ENCODE measurements at regions not wholly inside any gene's neighbourhood (a gene's known extent, or its start where the extent isn't known, plus 50 kb on each side); places are given as distances from the start of the nearest gene placed in this dataset.

DNA sequence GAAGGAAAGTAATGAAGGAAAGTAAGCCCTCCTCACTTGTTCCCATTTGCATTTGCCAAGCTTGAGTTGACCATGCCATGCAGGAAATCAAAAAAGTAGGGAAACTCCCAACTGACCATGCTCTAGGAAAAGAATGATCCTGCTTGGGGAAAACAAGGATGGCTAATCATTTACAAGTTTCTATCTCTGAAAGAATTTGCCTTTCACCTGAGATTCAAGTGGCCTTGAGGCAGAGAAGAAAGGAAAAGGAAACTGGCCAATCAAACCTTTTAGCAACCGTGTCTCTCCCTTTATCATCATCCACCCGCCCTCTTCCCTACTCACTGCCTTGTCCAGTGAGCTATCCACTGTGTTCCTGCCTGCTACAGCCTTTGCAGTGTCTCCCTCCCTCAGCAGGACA, 757.2 kb upstream of the SOX9 start:
- TF ChIP-seq, protein P1, sequence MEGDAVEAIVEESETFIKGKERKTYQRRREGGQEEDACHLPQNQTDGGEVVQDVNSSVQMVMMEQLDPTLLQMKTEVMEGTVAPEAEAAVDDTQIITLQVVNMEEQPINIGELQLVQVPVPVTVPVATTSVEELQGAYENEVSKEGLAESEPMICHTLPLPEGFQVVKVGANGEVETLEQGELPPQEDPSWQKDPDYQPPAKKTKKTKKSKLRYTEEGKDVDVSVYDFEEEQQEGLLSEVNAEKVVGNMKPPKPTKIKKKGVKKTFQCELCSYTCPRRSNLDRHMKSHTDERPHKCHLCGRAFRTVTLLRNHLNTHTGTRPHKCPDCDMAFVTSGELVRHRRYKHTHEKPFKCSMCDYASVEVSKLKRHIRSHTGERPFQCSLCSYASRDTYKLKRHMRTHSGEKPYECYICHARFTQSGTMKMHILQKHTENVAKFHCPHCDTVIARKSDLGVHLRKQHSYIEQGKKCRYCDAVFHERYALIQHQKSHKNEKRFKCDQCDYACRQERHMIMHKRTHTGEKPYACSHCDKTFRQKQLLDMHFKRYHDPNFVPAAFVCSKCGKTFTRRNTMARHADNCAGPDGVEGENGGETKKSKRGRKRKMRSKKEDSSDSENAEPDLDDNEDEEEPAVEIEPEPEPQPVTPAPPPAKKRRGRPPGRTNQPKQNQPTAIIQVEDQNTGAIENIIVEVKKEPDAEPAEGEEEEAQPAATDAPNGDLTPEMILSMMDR (optimal IDR thresholded peaks at IDR 0.05 in 1 of 3, IDR thresholded peaks at IDR 0.05 in 1 of 3, conservative IDR thresholded peaks at IDR 0.05 in 1 of 3; ENCODE audit: extremely low read depth in 1 of 3, insufficient read depth in 2 of 3, low read length in 3 of 3) = no peak
- TF ChIP-seq EZH2 (IDR thresholded peaks at IDR 0.05; ENCODE audit: low read length) = no peak
- DNase-seq (ENCODE audit: low read depth, low spot score) = no peak
- no peak for FAIRE-seq
- Histone ChIP-seq H3K9me1 (ENCODE audit: control insufficient read depth, extremely low read depth, insufficient read depth, low read length) (no peaks in the 10 kb centered on the region), H3K4me2 (ENCODE audit: control insufficient read depth, extremely low read depth, insufficient read depth, low read depth, low read length) (no peak overlapping the region), H4K20me1 (ENCODE audit: control insufficient read depth, extremely low read depth, insufficient read depth, low read length) (no peaks in the 10 kb centered on the region), H2AFZ (ENCODE audit: control insufficient read depth, low read length) (no peak overlapping the region), H3K4me3 (ENCODE audit: control insufficient read depth in 2 of 3, extremely low read depth in 1 of 3, insufficient read depth in 2 of 3, low read depth in 1 of 3, low read length in 3 of 3) (no peak overlapping the region), H3K9me3 (ENCODE audit: control insufficient read depth, low read depth, low read length) (no peaks in the 10 kb centered on the region), H3K79me2 (ENCODE audit: control insufficient read depth, insufficient read depth, low read length) (no peaks in the 10 kb centered on the region), H3K36me3 (ENCODE audit: control insufficient read depth in 2 of 2, extremely low read depth in 1 of 2, insufficient read depth in 2 of 2, low read length in 2 of 2) (no peaks in the 10 kb centered on the region), H3K9ac (ENCODE audit: control insufficient read depth, extremely low read depth, insufficient read depth, low read length) (no peak overlapping the region), H3K27ac (ENCODE audit: control insufficient read depth, insufficient read depth, low read length) (no peak overlapping the region), H3K4me1 (ENCODE audit: control insufficient read depth, extremely low read depth, insufficient read depth, low read length) (peaks cover 4% of the 10 kb centered on the region), H3K27me3 (ENCODE audit: control insufficient read depth, extremely low read depth, insufficient read depth, low read length) (no peaks in the 10 kb centered on the region)
- dilution Hi-C loops (cut with MboI; ENCODE audit: extremely low pct_ligation_motif_present, low sequenced_read_pairs) = no loop called here

DNA sequence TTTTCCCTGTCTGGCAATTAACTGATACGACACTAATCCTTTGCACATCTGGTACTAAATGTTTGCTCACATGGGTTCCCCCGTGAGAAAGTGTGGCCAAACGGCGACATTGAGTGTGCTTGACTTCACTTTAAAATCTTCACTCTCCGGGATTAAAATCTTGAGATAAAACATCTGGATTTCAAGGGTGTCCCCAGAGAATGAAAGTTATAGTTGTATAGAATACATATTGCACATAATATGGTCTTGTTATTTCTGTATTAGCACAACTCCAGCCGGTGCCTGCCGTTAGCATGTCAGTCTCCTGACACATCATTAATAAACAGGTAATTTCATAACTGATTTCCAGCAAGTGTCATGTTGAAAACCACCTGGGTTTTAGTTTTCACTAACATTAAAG, 749.0 kb upstream of the SOX9 start:
- TF ChIP-seq, protein P1 (optimal IDR thresholded peaks at IDR 0.05 in 1 of 3, IDR thresholded peaks at IDR 0.05 in 1 of 3, conservative IDR thresholded peaks at IDR 0.05 in 1 of 3; ENCODE audit: extremely low read depth in 1 of 3, insufficient read depth in 2 of 3, low read length in 3 of 3) = no peak
- no peak for TF ChIP-seq EZH2 (IDR thresholded peaks at IDR 0.05; ENCODE audit: low read length)
- H3K79me2 ChIP-seq (ENCODE audit: control insufficient read depth, insufficient read depth, low read length) = no peaks in the 10 kb centered on the region
- no peaks in the 10 kb centered on the region for H3K9me3 ChIP-seq (ENCODE audit: control insufficient read depth, low read depth, low read length)
- H3K4me3 ChIP-seq (ENCODE audit: control insufficient read depth in 2 of 3, extremely low read depth in 1 of 3, insufficient read depth in 2 of 3, low read depth in 1 of 3, low read length in 3 of 3) = no peak overlapping the region
- H2AFZ ChIP-seq (ENCODE audit: control insufficient read depth, low read length) = no peak overlapping the region
- FAIRE-seq = no peak
- H3K9ac ChIP-seq (ENCODE audit: control insufficient read depth, extremely low read depth, insufficient read depth, low read length) = no peak overlapping the region
- no peak for DNase-seq (ENCODE audit: low read depth, low spot score)
- no peaks in the 10 kb centered on the region for H3K36me3 ChIP-seq (ENCODE audit: control insufficient read depth in 2 of 2, extremely low read depth in 1 of 2, insufficient read depth in 2 of 2, low read length in 2 of 2)
- no peak overlapping the region for H3K27ac ChIP-seq (ENCODE audit: control insufficient read depth, insufficient read depth, low read length)
- H3K4me2 ChIP-seq (ENCODE audit: control insufficient read depth, extremely low read depth, insufficient read depth, low read depth, low read length) = no peak overlapping the region
- no peaks in the 10 kb centered on the region for H3K27me3 ChIP-seq (ENCODE audit: control insufficient read depth, extremely low read depth, insufficient read depth, low read length)
- dilution Hi-C loops (cut with MboI; ENCODE audit: extremely low pct_ligation_motif_present, low sequenced_read_pairs) = no loop called here
- H3K9me1 ChIP-seq (ENCODE audit: control insufficient read depth, extremely low read depth, insufficient read depth, low read length) = no peaks in the 10 kb centered on the region
- no peaks in the 10 kb centered on the region for H3K4me1 ChIP-seq (ENCODE audit: control insufficient read depth, extremely low read depth, insufficient read depth, low read length)
- H4K20me1 ChIP-seq (ENCODE audit: control insufficient read depth, extremely low read depth, insufficient read depth, low read length) = no peaks in the 10 kb centered on the region

All from keratinocyte (primary cell).